ENCODE measurements at regions not wholly inside any gene's neighbourhood (a gene's known extent, or its start where the extent isn't known, plus 50 kb on each side); places are given as distances from the start of the nearest gene placed in this dataset.

GRCh38 chr14:101360054-101360911 is 201.0 kb upstream of the DIO3 start:
- TF ChIP-seq CTCF (IDR thresholded peaks at IDR 0.05) (no peak), ZFX (IDR thresholded peaks at IDR 0.05; ENCODE audit: borderline replicate concordance) (no peak)

Data from 22Rv1 (cell line).